ENCODE measurements at regions not wholly inside any gene's neighbourhood (a gene's known extent, or its start where the extent isn't known, plus 50 kb on each side); places are given as distances from the start of the nearest gene placed in this dataset.
A peak's percentile ranks its signal among the peaks of the same experiment; 100 is the strongest.

GRCh38 chr13:59230484-59231264 lies 933.1 kb downstream of the DIAPH3 start:
- intact Hi-C loops (cut with DNase I): no loop called here
- ATAC-seq (no peak), DNase-seq (no peak)
- no peaks in the 10 kb centered on the region for H3K4me1 ChIP-seq
- H3K9me3 ChIP-seq: no peaks in the 10 kb centered on the region
- no peaks in the 10 kb centered on the region for H3K27me3 ChIP-seq
- no peak overlapping the region for H3K4me3 ChIP-seq
- H3K36me3 ChIP-seq: no peaks in the 10 kb centered on the region
- no peak overlapping the region for H3K27ac ChIP-seq
- TF ChIP-seq, protein P1, sequence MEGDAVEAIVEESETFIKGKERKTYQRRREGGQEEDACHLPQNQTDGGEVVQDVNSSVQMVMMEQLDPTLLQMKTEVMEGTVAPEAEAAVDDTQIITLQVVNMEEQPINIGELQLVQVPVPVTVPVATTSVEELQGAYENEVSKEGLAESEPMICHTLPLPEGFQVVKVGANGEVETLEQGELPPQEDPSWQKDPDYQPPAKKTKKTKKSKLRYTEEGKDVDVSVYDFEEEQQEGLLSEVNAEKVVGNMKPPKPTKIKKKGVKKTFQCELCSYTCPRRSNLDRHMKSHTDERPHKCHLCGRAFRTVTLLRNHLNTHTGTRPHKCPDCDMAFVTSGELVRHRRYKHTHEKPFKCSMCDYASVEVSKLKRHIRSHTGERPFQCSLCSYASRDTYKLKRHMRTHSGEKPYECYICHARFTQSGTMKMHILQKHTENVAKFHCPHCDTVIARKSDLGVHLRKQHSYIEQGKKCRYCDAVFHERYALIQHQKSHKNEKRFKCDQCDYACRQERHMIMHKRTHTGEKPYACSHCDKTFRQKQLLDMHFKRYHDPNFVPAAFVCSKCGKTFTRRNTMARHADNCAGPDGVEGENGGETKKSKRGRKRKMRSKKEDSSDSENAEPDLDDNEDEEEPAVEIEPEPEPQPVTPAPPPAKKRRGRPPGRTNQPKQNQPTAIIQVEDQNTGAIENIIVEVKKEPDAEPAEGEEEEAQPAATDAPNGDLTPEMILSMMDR (IDR thresholded peaks at IDR 0.05): no peak

- H3K9me3 ChIP-seq: no peaks in the 10 kb centered on the region
These were observed 927.3 kb downstream of the DIAPH3 start for GRCh38 chr13:59236309-59236919.

GRCh38 chr13:59236944-59237343 lies 926.8 kb downstream of the DIAPH3 start:
- Histone ChIP-seq H3K27ac (no peak overlapping the region), H3K36me3 (no peaks in the 10 kb centered on the region), H3K4me3 (no peak overlapping the region), H3K27me3 (no peaks in the 10 kb centered on the region), H3K9me3 (no peaks in the 10 kb centered on the region), H3K4me1 (no peaks in the 10 kb centered on the region)
- DNase-seq (no peak), ATAC-seq (no peak)
- TF ChIP-seq, protein P1 (IDR thresholded peaks at IDR 0.05): no peak
- intact Hi-C loops (cut with DNase I): no loop called here

More at GRCh38 chr13:59236309-59236919, 927.3 kb downstream of the DIAPH3 start:
- intact Hi-C loops (cut with DNase I): no loop called here
- Histone ChIP-seq H3K4me1 (no peaks in the 10 kb centered on the region), H3K27me3 (no peaks in the 10 kb centered on the region), H3K27ac (no peak overlapping the region), H3K36me3 (no peaks in the 10 kb centered on the region), H3K4me3 (no peak overlapping the region)
- TF ChIP-seq, protein P1 (IDR thresholded peaks at IDR 0.05): no peak
- DNase-seq: no peak
- no peak for ATAC-seq

DNA sequence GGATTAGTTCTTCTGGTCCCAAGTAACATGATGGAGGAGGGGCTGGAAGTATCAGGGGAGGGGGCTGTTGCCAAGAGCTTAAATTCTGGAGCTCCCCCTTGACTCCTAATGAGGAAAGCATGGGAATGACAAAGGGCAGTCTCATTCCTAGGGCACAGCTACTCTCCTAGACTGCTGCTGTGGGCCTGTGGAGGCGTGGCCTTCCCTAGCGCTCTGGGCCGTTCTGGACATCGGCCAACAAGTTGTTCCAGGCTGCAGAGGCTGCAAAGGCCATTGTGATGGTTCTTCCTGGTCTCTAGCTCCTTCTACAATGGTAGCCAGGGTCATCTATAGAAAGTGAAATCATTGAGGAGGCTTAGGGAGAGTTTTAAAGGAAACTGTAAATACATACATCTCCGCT lies 916.6 kb downstream of the DIAPH3 start:
- DNase-seq: peak; percentile 48

DNA sequence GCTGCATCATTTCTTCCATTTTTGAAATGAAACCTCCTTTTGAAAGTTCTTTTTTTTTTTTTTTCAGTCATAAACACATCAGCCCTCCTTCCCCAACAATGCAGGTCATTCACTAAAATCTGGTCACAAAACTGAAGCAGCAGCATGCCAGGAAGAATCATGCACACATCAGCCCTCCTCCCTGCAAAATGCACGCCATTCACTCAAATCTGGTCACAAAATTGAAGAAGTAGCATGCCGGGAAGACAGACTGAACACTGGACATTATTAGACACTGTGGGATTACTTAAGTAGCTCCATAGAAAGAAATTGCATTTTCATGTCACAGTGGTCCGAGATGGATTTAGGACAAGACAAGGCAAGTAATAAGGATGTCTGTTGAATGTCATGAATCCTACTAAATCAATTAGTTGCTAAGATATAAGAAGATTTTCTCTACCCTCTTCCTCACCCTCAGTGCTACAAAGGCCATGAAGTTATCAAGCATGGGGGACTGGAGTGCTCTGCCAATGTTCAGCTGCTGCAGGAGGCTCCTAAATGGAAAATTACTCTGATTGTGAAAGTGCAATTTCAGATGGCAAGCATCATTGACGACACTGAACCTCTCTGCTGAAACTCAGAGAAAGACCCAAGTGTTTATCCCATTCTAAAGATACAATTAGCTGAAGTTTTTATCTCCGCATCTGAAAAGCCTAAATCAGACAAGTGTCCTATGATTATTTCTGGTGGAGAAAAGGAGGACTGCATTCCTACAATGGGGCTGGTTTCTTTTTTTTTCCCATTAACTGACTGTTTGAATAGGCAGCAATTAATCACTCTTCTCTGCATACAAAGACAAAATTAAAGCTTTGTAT lies 913.2 kb downstream of the DIAPH3 start:
- no peaks in the 10 kb centered on the region for H3K9me3 ChIP-seq
- no peaks in the 10 kb centered on the region for H3K36me3 ChIP-seq
- DNase-seq (no peak), ATAC-seq (no peak)
- TF ChIP-seq, protein P1 (IDR thresholded peaks at IDR 0.05): no peak
- no peak overlapping the region for H3K27ac ChIP-seq
- no peaks in the 10 kb centered on the region for H3K27me3 ChIP-seq
- H3K4me3 ChIP-seq: no peak overlapping the region
- no peaks in the 10 kb centered on the region for H3K4me1 ChIP-seq
- intact Hi-C loops (cut with DNase I): no loop called here

More for the DNA sequence above, 916.6 kb downstream of the DIAPH3 start:
- TF ChIP-seq, protein P1 (IDR thresholded peaks at IDR 0.05): no peak
- Histone ChIP-seq H3K9me3 (no peaks in the 10 kb centered on the region), H3K27me3 (no peaks in the 10 kb centered on the region), H3K36me3 (no peaks in the 10 kb centered on the region), H3K4me1 (no peaks in the 10 kb centered on the region), H3K27ac (no peak overlapping the region), H3K4me3 (no peak overlapping the region)
- ATAC-seq: peak; percentile 44
- intact Hi-C loops (cut with DNase I): no loop called here

Measured in upper lobe of right lung (tissue), 1 donor.